ENCODE measurements at regions not wholly inside any gene's neighbourhood (a gene's known extent, or its start where the extent isn't known, plus 50 kb on each side); places are given as distances from the start of the nearest gene placed in this dataset.

- no peak for TF ChIP-seq CTCF (optimal IDR thresholded peaks at IDR 0.05 in 1 of 3, IDR thresholded peaks at IDR 0.05 in 1 of 3, conservative IDR thresholded peaks at IDR 0.05 in 1 of 3; ENCODE audit: extremely low read depth in 1 of 3, insufficient read depth in 2 of 3, low read length in 3 of 3)
- TF ChIP-seq EZH2 (IDR thresholded peaks at IDR 0.05; ENCODE audit: low read length): no peak
Observed at GRCh38 chr1:118290046-118290445, 105.0 kb upstream of the SPAG17 start.
